GM18502 (cell line): ENCODE measurements at regions not wholly inside any gene's neighbourhood (a gene's known extent, or its start where the extent isn't known, plus 50 kb on each side); places are given as distances from the start of the nearest gene placed in this dataset.

Experiments
- ATAC-seq: cut with Tn5 transposase; IDR thresholded peaks from one replicate; pipeline ENCODE4 v1.9.1; 2021; ENCODE audit warnings: mild to moderate bottlenecking; ENCODE audit not compliant: unreplicated experiment, poor library complexity

- no peak for ATAC-seq
These were observed 135.3 kb upstream of the DPT start for GRCh38 chr1:168864266-168864665.

DNA sequence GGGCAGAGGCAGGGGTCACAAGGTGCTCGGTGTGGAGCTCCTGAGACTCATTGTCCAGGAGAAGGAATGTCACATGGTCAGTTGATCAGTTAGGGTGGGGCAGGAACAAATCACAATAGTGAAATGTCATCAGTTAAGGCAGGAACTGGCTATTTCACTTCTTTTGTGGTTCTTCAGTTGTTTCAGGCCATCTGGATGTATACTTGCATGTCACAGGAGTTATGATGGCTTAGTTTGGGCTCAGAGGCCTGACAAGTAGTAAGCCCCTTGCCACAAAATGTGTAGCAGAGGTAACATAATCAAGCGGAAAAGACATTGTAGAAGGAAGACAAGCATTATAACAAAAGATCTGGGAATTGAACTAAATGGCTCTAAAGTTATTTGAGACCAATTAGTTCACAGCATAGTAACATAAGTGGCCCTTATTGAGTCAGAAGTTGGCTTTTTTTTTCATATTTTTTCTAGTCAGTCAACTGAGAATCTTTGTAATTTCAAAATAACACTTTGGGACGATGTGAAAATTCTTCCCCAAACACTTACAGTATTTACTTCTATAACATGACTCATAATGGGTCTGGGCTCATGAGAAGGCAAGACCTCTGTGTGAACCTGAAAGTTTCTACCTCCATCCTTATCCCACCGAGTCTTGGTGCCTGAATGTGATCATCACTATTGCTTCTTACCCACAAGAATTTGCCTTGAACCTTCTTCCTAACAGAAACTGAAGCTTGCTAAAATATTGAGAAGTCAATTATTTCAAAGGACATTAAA lies 137.0 kb upstream of the DPT start:
- ATAC-seq: no peak

GRCh38 chr1:168867941-168868634 lies 139.1 kb upstream of the DPT start:
- ATAC-seq: no peak

DNA sequence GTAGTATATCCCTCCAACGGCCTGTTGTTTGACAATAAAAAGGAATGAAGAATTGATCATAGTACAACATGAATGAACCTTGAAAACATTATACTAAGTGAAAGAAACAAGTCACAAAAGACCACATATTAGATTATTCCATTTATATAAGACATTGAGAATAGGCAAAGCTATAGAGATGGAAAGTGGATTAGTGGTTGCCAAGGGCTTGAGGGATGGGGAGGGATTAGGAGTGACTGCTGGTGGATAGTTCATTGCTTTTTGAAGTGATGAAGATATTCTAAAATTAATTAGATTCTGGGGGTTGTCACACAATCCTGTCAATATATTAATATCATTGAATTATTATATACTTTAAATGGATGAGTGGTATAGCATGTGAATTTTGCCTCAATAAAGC lies 142.5 kb upstream of the DPT start:
- ATAC-seq: no peak

DNA sequence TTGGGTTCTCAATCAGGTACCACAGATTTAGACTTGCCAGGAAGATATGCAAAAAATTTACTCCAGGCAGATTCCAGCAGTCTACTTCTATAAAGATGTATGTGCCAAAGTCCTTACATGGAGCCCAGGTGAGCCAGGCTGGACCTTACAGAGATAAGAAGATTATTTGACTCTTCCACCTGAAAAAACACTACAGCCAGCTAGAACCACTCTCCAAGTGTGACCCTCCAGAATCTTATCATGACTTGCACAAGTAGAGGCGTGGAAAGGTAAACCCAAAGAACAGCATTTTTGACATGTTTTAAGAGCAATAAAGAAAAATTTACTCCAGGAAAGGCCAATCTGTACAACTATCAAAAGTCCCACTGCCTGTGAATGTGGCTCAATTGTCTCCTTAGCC lies 146.8 kb upstream of the DPT start:
- ATAC-seq: no peak

DNA sequence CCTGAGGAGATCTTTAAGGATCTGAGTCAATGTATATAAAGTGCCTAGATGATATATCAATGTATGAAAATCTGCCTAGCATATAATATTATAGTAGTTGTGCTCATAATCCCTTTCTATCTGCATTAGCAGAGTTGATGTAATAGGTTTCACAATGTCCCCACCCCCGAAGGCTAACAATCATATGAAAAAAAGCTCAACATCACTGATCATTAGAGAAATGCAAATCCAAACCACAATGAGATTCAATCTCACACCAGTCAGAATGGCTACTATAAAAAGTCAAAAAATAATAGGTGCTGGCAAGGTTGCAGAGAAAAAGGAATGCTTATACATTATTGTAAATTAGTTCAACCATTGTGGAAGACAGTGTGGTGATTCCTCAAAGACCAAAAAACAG lies 147.8 kb upstream of the DPT start:
- ATAC-seq: no peak

DNA sequence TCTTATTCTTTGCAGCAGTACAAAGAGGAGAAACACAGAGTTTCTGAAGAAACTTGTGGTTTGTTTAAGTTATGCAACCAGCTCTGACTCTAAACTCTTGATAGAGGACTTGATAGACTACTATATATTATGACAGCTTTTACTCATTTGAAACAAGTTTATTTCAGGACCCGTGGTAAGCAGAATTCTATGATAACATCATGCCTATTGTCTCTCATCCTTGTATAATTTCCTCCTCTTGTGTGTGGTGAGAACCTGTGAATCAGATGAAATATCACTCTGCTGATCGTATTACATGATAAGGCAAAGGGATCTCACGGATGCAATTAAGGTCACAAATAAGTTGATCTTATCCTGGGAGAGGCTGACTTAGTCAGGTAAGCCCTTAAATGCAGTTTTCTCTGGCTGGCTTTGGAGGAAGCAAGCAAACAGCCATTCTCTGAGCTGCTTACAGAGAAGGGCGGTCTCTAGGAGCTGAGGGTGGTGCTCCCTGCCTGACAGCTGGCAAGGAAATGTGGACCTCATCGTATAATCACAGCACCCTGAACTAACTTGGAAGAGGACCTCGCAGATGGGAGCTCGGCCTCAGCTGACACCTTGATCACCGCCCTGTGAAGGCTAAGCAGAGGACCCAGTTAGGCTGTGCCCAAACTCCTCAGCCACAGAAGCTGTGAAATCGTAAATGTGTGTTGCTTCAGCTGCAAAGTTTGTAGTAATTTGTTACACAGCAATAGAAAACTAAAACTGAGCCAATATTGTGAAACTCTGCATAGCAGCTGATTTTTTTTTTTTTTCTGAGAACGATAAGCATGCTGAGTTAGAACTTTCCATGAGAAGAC lies 151.1 kb upstream of the DPT start:
- ATAC-seq: no peak

- no peak for ATAC-seq
These were observed 152.8 kb upstream of the DPT start for GRCh38 chr1:168881656-168882260.

GRCh38 chr1:168887381-168887780 lies 158.4 kb upstream of the DPT start:
- no peak for ATAC-seq

- no peak for ATAC-seq
These were observed 159.4 kb upstream of the DPT start for GRCh38 chr1:168888418-168888817.

DNA sequence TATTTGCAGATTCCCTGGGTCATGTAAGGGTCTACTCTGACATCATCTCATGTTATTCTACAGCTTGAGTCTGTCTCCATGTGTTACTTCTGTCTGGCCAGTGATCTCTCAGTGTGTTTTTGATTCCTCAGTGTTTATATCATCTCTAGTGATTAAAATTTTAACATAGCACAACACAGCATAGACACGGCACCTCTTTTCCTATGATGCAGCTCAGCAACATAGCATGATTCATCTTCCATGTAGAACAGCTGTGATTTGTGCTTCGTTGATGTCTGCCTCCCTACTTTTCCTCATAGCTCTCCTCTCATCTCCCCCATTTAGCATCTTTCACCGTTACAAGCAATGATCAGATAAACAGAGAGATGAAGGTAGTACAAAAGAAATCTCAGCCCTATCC lies 163.9 kb upstream of the DPT start:
- no peak for ATAC-seq

DNA sequence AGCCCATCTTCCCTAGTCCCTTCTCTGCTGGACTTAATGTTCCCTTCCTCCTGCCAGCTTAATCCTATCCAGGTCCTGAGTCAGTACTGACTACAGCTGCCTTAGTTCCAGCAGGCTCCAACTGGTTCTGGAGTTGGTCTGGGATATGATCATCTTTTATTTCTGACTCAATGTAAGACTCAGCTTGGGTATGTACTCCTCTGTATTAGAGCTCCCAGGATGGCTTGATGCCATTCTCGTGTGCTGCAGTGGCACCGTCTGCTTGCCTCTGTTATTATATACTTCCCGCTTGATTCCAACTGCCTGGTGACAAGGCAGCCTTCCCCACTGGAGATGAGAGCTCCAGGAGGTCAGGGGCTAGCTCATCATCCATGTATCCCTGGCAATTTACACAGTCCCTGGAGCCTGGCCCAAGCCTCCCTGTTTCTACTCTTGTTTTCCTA lies 164.4 kb upstream of the DPT start:
- no peak for ATAC-seq

- ATAC-seq: no peak
These were observed 165.4 kb upstream of the DPT start for GRCh38 chr1:168894397-168894903.

DNA sequence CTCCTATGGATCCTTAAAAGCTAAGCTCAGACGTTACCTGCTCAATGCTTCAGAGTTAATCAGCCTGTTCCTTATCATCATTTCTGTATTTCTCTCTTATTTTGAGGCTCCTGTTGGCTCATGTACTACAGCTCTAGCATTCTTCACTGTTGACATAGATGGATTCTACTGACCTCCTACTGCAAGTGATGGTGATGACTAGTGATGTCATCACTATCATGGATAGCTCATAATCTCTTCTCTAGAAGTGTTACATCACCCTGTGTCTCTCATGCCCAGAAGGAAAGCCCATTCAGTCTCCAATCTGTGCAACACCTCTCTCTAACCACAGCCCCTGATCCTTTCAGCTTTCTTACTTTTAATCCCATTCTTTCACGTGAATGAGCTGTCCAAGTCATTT lies 168.2 kb upstream of the DPT start:
- no peak for ATAC-seq

GRCh38 chr1:168903237-168903830 lies 174.3 kb upstream of the DPT start:
- ATAC-seq: no peak

DNA sequence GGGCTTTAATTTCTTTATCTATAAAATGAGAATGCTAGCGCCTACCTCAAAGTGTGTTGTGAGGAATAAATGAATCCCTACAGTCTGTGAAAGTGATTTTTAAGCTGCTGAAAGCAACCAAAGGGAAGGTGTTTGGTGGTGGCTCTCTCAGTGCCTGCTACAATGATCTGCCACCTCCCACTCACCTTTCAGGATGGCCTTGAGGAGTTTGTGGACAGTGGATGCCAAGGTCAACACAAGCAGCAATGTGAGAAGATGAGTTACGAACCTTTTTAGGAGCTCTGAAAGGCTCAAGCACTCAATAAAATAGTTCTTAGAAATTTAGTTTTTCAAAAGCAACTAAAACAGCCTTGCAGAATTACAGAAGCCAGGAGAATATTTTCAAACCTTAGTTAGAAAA lies 176.6 kb upstream of the DPT start:
- ATAC-seq: no peak

GRCh38 chr1:168906367-168906766 lies 177.4 kb upstream of the DPT start:
- ATAC-seq: no peak

DNA sequence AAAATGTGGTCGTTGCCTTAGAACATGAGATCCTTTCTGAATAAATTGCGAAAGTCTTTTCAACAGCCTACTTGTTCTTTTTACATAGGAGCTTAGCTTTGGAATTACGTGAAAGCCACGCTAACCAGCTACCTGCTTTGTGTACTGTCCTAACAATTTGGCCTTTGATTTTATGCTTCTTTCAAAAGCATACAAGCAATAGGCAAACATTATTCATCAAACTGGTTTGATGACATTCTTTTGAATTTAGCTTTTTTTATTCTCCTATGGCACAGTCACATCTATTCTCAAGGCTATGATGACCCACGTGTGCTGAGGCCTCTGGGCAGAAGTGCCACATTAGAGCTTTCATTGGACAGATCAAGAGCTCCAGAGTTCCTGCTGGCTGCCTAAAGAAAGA lies 178.0 kb upstream of the DPT start:
- ATAC-seq: no peak

DNA sequence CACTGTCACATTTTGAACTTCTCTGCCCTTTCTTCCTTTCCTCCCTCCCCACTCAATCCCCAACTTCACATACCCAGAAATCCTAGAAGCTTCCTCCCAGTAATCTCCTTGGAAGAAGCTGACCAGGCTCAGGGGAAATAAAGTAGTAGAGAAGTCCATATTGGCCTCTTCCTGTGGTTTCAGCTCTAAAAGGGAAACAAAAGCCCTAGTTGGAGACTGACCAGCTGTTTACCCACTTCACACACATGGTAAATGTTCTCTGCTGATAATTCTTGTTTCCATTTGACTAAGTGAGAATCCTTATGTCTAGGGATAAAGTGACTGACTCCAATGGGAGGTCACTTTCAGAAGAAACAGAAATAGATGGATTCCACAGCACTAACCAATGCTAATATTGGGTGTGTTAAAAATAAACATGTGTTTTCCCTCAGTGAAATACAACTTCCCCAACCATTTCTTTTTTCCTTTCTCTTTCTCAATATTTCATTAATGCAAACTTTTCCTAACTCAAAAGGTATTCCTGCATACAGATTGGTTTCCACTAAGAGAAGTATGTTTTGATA lies 178.9 kb upstream of the DPT start:
- ATAC-seq: no peak

DNA sequence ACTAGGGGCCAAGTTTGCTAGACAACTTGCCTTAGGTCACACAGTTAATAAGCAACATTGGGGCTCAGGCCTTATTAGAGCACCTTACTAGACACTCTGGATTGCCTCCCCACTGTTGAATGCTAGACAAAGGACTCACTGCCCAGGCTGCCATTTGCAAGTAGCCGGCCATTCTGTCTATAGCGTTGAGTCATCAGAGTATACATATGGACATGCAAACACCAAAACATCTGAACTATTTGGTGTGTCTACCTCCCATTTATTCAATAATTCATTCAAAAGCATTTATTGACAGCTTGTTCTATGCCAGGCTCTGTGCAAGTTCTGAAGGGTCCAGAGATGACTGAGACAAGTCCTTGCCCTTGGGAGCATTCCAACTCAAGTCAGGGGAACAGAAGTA lies 181.4 kb upstream of the DPT start:
- no peak for ATAC-seq
